DMS79 treated with DMSO at 0.1 percent for 48 hours (cell line): ENCODE measurements at regions not wholly inside any gene's neighbourhood (a gene's known extent, or its start where the extent isn't known, plus 50 kb on each side); places are given as distances from the start of the nearest gene placed in this dataset.

Source experiments
- DNase-seq: peaks from one replicate; lab custom pipeline; 2025; lab: John Stamatoyannopoulos, UW

DNA sequence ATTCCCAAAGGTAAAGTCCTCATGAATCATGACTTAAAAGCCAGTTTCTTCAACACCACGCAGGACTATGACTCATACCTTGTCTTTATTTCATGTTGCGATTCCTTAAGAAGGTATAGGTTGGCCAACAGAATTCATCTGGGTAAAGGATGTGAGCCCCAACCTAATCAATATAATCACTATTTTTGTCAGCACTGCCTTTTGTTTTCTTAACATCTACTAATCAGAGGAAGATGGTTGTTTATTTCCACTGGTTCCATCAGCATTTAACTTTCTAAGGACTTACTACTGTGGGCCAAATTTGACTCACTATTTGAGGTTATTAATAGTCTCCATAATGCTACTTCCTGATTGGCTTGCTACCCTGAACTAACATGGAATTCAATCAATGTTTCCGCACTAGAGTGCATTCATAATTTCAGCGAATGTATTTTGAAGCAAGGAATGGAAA lies 78.6 kb downstream of the SCG2 start:
- DNase-seq = no peak

DNA sequence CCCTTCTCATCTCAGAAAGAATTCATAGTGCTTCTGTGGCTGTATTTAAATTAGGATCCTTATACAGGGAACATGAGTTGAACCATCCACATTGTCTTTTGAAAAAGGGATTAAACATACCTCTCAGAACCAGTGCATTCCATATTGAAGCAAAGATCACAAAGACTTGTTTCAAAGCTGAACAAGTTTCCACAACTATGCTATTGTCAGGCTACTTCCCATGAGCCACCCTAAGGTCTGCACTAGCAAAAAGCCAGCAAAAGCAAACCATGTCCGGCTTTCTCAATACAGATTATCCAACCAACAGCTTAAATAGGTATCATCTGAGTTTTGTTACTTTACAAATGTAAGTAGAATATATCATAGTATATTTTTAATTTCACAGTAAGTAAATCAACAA lies 78.1 kb downstream of the SCG2 start:
- DNase-seq = no peak

DNA sequence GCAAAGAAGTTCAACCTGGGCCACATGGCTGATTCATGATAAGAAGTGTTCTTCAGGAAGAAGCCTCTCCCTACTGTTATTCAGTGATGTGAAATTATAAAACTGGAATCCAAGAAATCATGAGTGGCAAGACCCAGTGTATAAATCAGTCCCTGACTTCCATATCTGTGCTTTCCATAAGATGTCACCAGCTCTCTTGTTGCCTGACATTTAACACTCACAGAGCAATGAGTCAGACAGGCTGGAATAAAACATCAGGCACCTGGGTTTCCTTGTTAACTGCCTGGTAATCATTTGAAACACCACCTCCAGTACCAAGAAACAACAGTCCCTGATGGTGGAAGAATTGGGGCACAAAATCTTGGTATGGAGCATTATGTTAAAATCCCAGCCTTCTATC lies 76.1 kb downstream of the SCG2 start:
- DNase-seq = no peak

- no peak for DNase-seq
Observed at GRCh38 chr2:223528036-223528435, 74.1 kb downstream of the SCG2 start.

GRCh38 chr2:223529696-223530095 lies 72.5 kb downstream of the SCG2 start:
- no peak for DNase-seq

GRCh38 chr2:223530811-223531210 lies 71.3 kb downstream of the SCG2 start:
- DNase-seq = no peak

DNA sequence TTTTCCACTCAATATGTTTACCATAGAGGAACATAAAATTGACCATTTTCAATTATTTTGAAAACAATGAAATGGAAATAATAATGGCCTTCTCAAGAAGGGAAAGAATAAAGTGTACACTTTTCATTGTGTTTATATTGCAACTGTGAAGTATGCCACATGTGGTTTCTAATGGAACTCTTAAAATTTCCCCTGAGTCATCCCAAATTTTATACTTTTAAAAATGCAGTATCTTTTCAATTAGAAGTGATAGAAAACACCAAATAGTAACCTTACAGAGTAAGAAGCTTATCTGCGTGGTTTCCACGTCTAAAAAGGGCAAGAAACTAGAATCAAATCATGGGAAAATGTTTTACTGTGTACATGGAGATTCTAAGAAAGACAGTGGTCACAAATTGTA lies 70.0 kb downstream of the SCG2 start:
- DNase-seq = no peak

GRCh38 chr2:223532712-223533111 lies 69.4 kb downstream of the SCG2 start:
- no peak for DNase-seq

DNA sequence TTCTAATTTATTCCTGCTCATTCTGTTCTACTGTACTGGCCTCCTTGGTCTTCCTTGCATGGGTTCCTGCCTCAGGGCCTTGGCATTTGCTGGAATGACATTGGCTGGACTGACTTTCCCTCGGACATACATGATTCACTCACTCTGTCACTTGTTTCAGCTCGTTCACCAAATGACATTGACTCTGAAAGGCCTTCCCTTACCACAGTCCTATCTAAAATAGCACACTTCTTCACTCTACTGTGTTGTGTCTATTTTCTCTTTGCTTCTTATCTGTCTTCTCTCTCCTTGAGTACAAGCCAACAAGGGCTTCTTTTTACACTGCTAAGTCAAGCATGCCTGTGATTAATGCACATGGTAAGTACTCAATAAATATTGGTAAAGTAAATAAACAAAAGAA lies 65.6 kb downstream of the SCG2 start:
- DNase-seq = peak; percentile 96

- DNase-seq = no peak
Observed at GRCh38 chr2:223537115-223537514, 65.0 kb downstream of the SCG2 start.

GRCh38 chr2:223537651-223538601 lies 64.2 kb downstream of the SCG2 start:
- DNase-seq = peak; percentile 90

DNA sequence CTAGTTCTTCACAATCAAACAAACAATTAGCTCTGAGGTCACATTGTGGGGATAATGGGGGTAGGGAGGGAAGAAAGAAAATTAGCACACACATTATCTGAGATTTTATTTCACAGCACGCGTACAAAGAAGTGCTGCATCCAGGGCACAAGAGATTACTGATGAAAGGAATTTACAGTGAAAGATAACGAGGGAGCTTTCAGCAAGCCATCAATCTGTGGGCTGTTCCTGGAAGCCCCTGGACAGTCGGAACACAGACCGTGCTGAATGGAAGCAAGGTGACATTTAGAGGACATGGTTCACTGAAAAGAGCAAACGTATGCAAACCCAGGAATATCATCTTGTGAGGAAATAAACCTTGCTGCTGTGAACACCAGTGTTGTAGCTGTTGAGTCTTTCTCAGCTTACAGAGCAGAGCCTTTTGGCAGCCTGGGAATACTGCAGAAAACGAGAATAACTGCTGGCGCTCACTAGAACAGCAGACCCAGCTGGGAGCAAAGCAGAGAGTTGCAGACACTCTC lies 63.2 kb downstream of the SCG2 start:
- DNase-seq = peak; percentile 61

DNA sequence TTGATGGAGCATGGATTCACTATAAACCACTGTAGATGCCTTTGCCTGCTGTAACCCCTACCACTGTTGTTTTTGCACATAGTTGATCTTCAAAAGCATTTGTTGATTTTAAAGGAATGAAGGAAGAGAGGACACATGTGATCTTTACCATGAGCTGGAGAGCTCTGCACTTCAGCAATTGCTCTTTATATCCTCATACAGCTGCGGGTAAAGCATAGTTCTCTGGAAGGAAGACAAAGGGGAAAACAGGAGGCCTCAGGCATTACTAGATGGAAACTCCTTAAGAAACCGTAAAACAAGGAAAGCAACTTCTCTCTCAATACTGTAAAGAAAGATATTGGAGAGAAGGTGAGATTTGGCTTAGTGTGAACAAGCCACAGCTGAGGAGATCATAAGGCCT lies 60.6 kb downstream of the SCG2 start:
- no peak for DNase-seq

DNA sequence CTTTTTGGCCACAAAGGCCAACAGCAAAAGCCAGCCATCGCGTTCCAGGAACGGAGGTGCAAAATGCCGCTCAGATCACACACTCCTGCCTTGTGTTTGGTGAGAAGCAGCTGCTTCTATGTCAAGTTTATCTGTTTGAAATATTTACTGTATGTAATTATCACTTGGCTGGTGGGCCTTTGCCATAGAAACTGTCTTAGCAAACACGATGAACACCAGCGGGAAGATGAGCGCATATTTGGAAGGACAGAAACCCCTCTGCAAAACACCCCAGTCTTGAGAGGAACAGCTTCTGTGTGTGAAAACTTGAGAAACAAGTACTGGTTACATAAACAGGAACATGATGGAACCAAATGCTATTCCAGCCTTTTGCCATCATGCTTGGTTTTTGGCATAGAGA lies 59.7 kb downstream of the SCG2 start:
- no peak for DNase-seq

DNA sequence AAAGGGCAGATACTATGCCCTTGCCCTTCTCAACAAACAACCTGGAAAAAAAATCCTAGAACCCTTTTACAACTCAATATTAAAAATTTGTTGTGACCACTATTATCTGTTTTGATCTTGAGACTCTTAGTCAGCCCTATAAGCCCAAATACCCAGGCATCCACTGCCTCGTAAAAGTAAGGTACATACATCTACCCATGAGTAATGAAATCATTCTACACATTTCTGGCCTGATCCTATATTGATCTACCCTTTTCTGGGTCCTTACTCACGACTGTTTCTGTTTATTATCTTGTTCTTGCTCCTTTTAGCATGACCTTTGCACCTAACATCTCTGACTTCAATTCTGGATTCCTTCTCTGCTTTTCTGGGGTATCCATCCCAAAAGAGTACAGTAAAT lies 56.8 kb downstream of the SCG2 start:
- DNase-seq = no peak

DNA sequence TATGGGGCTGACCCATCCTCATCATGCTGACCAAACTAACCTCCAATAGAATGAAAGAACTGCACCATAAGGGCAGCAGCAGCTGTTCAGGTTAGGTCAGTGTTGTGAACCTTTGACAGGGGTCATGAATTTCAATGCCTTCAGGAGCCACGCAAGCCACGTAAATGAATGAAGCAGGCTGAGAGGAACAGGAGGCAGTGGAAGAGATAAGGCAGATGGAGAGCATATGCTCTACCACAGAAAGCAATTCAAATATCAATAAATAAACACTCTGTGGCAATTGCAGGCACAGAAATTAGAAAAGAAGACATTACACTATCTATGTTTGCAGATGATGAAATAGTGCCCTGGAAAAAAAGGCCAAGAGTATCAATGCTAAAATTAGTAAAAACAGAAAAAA lies 56.3 kb downstream of the SCG2 start:
- DNase-seq = no peak
